ENCODE measurements at regions not wholly inside any gene's neighbourhood (a gene's known extent, or its start where the extent isn't known, plus 50 kb on each side); places are given as distances from the start of the nearest gene placed in this dataset.

DNA sequence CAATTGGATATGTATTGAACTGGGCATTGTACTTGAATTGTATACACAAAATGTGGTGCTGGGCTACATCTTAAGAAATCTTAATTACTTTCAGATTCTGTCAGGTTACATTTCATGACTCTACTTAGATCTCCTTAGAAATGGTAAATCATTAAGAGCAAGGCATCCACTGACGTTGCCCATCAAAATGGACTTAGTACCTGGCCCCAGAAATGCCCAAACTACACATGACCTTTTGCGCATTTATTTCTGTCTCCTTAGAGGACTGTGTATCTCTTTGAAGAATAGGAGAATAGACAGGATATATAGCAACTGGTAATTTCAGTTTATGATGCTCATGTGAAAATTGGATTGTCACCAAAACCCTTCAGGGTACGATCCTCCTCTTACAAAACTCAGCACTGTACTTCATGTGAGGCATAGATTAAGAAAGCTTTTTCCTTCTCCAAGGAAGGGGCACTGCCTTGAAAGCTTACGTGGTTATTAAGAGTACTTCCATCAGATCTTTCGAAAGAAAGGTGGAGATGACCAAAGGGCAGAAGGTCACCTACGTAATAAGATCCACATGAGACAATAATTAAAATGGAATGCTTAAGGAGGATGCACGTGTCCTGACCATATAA is 61.4 kb upstream of the BMP2 start:
- CTCF ChIA-PET: no interaction called here
- TF ChIP-seq, protein P1, sequence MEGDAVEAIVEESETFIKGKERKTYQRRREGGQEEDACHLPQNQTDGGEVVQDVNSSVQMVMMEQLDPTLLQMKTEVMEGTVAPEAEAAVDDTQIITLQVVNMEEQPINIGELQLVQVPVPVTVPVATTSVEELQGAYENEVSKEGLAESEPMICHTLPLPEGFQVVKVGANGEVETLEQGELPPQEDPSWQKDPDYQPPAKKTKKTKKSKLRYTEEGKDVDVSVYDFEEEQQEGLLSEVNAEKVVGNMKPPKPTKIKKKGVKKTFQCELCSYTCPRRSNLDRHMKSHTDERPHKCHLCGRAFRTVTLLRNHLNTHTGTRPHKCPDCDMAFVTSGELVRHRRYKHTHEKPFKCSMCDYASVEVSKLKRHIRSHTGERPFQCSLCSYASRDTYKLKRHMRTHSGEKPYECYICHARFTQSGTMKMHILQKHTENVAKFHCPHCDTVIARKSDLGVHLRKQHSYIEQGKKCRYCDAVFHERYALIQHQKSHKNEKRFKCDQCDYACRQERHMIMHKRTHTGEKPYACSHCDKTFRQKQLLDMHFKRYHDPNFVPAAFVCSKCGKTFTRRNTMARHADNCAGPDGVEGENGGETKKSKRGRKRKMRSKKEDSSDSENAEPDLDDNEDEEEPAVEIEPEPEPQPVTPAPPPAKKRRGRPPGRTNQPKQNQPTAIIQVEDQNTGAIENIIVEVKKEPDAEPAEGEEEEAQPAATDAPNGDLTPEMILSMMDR (IDR thresholded peaks at IDR 0.05; ENCODE audit: insufficient read depth, low read length, missing control alignments): no peak

DNA sequence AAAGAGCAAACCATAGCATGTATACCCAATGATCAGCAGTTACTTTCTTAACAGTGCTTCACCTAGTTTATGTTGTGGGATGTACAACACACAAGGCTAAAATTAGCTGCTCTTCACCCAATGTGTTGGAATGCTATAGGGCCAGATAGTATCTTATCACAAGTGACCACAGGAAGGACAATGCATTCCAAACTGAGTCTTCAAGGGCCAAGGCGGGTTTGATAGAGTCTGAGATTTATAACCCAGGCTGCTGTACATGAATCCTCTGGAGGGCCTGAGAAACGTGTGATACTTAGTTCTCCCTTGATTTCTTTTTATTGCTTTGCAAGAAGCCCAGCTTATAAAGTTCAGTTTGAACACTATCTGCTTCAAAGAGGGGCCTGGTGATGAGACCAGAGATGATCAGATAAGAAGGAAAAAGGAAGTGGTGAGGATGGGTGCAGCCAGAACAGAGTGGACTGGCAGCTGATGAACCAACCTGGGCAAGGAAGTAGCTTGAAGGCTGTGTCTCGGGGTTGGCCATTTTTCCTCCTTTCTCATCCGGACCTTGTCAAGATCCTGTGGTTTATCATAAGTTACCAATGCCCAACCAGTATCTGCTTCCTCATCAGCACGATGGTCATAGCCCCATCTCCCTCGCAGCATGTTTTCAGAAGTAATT is 62.2 kb upstream of the BMP2 start:
- TF ChIP-seq, protein P1 (IDR thresholded peaks at IDR 0.05; ENCODE audit: insufficient read depth, low read length, missing control alignments): no peak
- DNase-seq (ENCODE audit: low read depth, low spot score): no peak
- H3K4me3 ChIP-seq (ENCODE audit: low read depth, low read length): no peak overlapping the region
- ChIA-PET POLR2A (no interaction called here), CTCF (interaction anchor here (1.3 to 1.6 kb wide), 2 partner anchors 12 to 60 kb away, joined by 3 to 5 read pairs; no protein-coding TSS in a partner anchor)

More for the DNA sequence above, 61.4 kb upstream of the BMP2 start:
- POLR2A ChIA-PET: no interaction called here
- H3K4me3 ChIP-seq (ENCODE audit: low read depth, low read length): no peak overlapping the region
- DNase-seq (ENCODE audit: low read depth, low spot score): no peak

DNA sequence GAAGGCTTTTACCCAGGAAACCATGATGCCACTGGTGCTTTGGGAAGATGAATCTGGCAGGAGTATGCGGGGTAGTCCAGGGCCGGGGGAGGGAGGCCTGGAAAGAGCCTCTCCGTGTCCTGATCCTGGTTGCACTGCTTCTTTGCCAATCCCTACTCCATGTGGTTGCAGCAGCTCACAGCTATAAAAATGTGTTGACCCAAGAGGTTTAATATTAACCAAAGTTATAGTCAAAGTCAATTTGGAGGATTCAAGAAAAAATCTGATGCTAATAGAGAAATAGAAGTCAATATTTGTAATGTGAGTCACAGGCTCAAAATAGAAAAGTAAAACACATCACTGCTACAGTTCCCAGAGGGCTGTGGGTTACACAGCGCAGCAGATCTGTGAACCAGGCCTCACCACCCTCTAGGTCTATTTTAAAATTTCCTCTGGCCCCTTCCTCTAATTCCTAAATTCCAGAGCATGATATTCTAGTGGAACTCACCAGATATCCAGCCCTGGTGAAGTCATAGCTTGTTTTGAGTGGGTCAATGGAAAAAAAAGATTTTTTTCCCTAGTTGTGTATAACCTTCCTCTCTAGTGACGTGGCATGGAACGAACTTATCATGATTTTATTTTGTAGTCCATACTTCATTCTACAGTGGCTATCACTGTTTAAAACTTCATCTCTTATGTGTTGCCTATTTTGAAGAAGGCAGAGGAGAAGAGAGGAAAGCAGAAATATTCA is 63.2 kb upstream of the BMP2 start:
- TF ChIP-seq, protein P1 (IDR thresholded peaks at IDR 0.05; ENCODE audit: insufficient read depth, low read length, missing control alignments): no peak
- POLR2A ChIA-PET: no interaction called here
- DNase-seq (ENCODE audit: low read depth, low spot score): no peak
- CTCF ChIA-PET: interaction anchor here (1.3 to 1.6 kb wide), 2 partner anchors 11 to 61 kb away, joined by 3 to 5 read pairs; no protein-coding TSS in a partner anchor
- no peak overlapping the region for H3K4me3 ChIP-seq (ENCODE audit: low read depth, low read length)

DNA sequence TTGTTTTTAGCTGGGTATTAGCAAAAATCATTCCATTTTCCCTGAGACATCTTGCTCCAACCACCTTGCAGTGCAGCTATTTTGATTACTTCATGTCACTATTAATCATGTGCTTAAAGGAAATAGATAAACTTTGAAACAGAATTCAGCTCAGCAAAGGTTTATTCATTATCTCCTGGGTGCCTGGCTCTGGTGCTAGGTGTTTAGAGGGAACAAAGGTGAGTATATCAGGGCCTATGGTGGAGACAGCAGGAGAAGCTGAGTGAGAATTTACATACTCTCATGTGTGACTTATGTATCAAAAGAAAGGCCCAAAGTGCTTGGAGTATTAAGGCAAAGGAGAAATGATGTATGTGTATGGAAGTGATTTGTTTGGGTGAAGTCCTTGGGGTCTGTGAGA is 63.8 kb upstream of the BMP2 start:
- POLR2A ChIA-PET: no interaction called here

DNA sequence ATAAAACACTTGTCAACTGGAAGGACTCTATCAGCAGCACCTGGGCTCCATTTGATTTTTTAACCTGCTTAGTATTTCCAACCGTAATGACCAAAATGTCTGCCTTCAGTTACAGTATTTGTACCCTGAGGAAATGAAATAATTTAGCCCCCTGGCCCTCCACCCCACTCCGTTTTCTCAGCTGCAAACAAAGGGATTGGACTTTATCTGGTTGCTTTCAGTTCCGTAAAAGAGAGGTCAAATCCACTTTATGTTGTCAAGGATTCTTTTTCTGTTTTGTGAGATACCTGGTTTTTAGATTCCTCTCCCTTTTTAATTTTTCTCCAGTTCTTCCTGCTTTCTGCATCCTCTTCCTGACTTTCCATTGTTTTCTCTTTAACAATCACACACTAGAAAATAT is 64.4 kb upstream of the BMP2 start:
- TF ChIP-seq, protein P1 (IDR thresholded peaks at IDR 0.05; ENCODE audit: insufficient read depth, low read length, missing control alignments): no peak
- CTCF ChIA-PET: no interaction called here
- POLR2A ChIA-PET: no interaction called here
- H3K4me3 ChIP-seq (ENCODE audit: low read depth, low read length): no peak overlapping the region
- no peak for DNase-seq (ENCODE audit: low read depth, low spot score)

More for the DNA sequence above, 63.8 kb upstream of the BMP2 start:
- DNase-seq (ENCODE audit: low read depth, low spot score): no peak
- H3K4me3 ChIP-seq (ENCODE audit: low read depth, low read length): no peak overlapping the region
- CTCF ChIA-PET: no interaction called here
- TF ChIP-seq, protein P1 (IDR thresholded peaks at IDR 0.05; ENCODE audit: insufficient read depth, low read length, missing control alignments): no peak

DNA sequence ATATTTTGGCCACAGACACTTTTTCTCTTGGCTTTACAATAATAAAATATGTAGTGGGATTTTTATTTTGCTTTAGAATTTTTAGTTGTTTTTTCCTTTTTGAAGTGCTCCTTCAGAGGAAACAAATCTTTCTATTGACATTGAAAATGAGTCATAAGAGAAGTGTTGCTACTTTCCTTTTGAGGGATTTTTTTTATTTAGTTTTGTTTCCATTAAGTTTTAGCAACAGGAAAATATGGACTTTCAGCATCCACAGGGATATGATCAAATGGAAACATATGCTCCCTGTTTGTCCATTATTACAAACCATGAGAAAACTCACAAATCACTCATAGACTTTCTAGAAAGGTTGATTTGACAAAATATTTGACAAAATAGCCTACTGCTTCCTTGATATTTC is 65.3 kb upstream of the BMP2 start:
- TF ChIP-seq, protein P1 (IDR thresholded peaks at IDR 0.05; ENCODE audit: insufficient read depth, low read length, missing control alignments): no peak
- no peak overlapping the region for H3K4me3 ChIP-seq (ENCODE audit: low read depth, low read length)
- ChIA-PET CTCF (no interaction called here), POLR2A (no interaction called here)
- DNase-seq (ENCODE audit: low read depth, low spot score): no peak

All from AG04449 (cell line).